C4-2B (cell line): ENCODE measurements at regions not wholly inside any gene's neighbourhood (a gene's known extent, or its start where the extent isn't known, plus 50 kb on each side); places are given as distances from the start of the nearest gene placed in this dataset.

Experiments
- H3K27ac ChIP-seq: fragments of 450-650 bp; 2 replicates; pipeline ENCODE4 v1.5.1; 2017
- CTCF ChIP-seq: fragments of 450-650 bp; conservative IDR thresholded peaks from 2 replicates; pipeline ENCODE4 v1.5.1; 2017; ENCODE audit warnings: mild to moderate bottlenecking
- ZFX ChIP-seq: fragments of 450-650 bp; IDR thresholded peaks from 2 replicates; pipeline ENCODE4 v1.6.1; 2017

DNA sequence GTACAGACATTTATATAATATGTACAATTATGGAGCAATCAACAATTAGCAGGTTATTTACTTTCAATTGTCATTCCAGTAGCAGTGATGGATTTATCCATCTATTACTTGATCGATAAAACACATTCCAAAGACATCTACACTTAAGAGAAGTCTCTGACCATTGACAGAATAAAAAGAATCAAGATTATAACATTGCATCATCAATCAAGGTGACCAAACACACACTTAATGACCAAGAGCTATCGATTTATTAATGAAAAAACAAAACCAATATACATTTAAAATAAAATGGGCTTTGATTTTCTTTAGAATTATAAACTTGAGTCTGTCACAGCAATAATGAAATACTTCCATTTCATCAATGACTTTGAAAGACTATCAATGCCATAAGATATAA, 170.2 kb upstream of the CDKN3 start:
- H3K27ac ChIP-seq, result no peak overlapping the region
- no peak for TF ChIP-seq CTCF
- no peak for TF ChIP-seq ZFX

DNA sequence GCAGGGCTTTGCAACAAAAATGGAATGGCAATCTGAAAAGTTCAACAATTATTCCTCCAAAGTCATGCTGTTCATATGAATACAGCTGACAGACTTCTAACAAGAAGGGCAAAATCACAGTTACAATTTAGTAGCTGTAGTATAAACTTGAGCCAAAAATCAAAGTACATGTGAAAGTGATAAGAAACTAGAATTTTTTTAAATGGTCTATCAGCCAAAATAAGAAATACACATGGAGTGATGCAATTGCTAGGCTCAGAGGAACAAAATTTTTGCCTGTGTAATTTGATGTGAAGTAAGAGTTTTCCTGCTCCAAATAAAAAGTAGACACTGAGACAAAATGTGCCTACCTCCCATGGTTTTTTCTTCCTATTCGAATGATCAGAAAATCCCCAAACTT, 167.7 kb upstream of the CDKN3 start:
- H3K27ac ChIP-seq, result no peak overlapping the region

GRCh38 chr14:54230645-54231044, 166.2 kb upstream of the CDKN3 start:
- TF ChIP-seq ZFX (no peak), CTCF (no peak)

More for the DNA sequence above, 167.7 kb upstream of the CDKN3 start:
- TF ChIP-seq CTCF (no peak), ZFX (no peak)

DNA sequence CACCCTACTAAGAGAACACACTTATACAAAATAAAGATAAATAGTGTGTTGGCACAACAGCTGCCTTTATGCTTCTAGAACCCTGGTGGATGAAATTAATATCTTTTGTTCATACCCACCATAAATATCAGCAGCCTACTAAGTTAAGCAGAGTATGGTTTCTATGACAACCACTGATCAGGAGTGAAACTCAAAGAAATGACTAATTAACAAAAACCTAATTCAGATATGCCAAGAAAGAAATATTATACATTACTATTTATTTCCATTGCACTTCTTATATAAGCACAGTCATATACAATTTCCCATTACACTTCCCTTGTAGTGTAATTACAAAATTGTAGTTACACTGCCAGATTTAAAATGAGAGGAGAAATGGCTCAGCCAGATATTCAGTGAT, 164.1 kb upstream of the CDKN3 start:
- no peak overlapping the region for H3K27ac ChIP-seq
- no peak for TF ChIP-seq ZFX
- TF ChIP-seq CTCF, result no peak

More at GRCh38 chr14:54230645-54231044, 166.2 kb upstream of the CDKN3 start:
- no peak overlapping the region for H3K27ac ChIP-seq

GRCh38 chr14:54241517-54241916, 155.3 kb upstream of the CDKN3 start:
- TF ChIP-seq ZFX (no peak), CTCF (no peak)
- no peak overlapping the region for H3K27ac ChIP-seq

DNA sequence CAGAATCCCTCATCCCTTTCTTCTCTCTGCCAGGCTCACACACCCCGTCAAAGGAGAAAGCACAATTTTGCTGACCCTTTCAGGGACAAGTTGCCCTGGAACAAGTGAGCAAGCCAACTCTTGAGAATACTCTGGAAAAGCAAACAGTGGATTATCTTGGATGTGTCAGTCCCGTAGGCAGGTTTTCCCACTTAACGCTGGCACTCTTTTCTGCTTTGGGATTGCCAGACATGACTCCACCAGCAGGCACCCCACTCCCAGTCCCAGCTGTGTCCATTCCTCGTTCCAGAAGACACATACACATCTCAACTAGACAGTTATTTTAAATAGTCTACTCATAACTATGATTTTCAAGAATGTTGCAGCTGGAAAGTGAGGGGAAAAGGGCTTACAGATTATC, 145.5 kb upstream of the CDKN3 start:
- TF ChIP-seq CTCF (no peak), ZFX (no peak)
- no peak overlapping the region for H3K27ac ChIP-seq

- no peak overlapping the region for H3K27ac ChIP-seq
- no peak for TF ChIP-seq ZFX
- TF ChIP-seq CTCF, result no peak
Measured at GRCh38 chr14:54252072-54252730, 144.6 kb upstream of the CDKN3 start.
